GM12878 (cell line): ENCODE measurements at regions not wholly inside any gene's neighbourhood (a gene's known extent, or its start where the extent isn't known, plus 50 kb on each side); places are given as distances from the start of the nearest gene placed in this dataset.

Experiments
- ATAC-seq: fragments of 200-7000 bp; cut with Tn5 transposase; 3 replicates; pipeline ENCODE4 v1.9.1; 2020; ENCODE audit warnings: mild to moderate bottlenecking, moderate library complexity
- BruUV-seq: library from RNA; stranded (reverse); fragments of 400-500 nt; replicated peaks from 2 replicates; lab custom pipeline; 2021; lab: Mats Ljungman, UMichigan
- CTCF ChIA-PET: fragments of 300-600 bp; sonication (Branson Sonifier 250); formaldehyde crosslinking; extraction: SDS; loops from one replicate; lab custom pipeline; 2021; ENCODE audit warnings: inconsistent platforms; lab: Yijun Ruan, JAX
- POLR2A ChIA-PET: fragments of 350-600 bp; formaldehyde crosslinking; extraction: SDS; loops from one replicate; lab custom pipeline; 2021; ENCODE audit warnings: inconsistent platforms; lab: Charles Lee
- RAD21 ChIA-PET: fragments of 300-600 bp; sonication (Branson Sonifier 250); formaldehyde crosslinking; loops from one replicate; lab custom pipeline; 2023; ENCODE audit warnings: antibody characterized with exemption; ENCODE audit not compliant: unreplicated experiment; lab: Charles Lee
- SMC1A ChIA-PET: fragments of 300-600 bp; sonication (Branson Sonifier 250); formaldehyde crosslinking; loops from one replicate; lab custom pipeline; 2023; ENCODE audit not compliant: unreplicated experiment, uncharacterized antibody; lab: Charles Lee
- DNase-seq: peaks from one replicate; pipeline ENCODE4 v3.0.0-alpha.2; 2011; ENCODE audit warnings: low read depth, low spot score
- FAIRE-seq: peaks from 3 replicates; lab custom pipeline; 2011; peaks lifted over from hg19 to GRCh38; lab: Jason Lieb, UNC
- H2AFZ ChIP-seq: 2 replicates; pipeline ENCODE4 v1.6.0; 2011; ENCODE audit warnings: low read depth, low read length, control low read depth; ENCODE audit not compliant: control insufficient read depth
- H3K27ac ChIP-seq: 2 replicates; pipeline ENCODE4 v1.5.1; 2011; ENCODE audit warnings: control low read depth; ENCODE audit not compliant: control insufficient read depth, insufficient read depth
- H3K27me3 ChIP-seq, 2 experiments: replicated peaks in 1 of 2; 2 replicates each; pipeline versions ENCODE4 v1.6.0 to v1.6.1; 2011; ENCODE audit warnings: low read length in 1 of 2; ENCODE audit not compliant: control insufficient read depth in 2 of 2, insufficient read depth in 2 of 2
- H3K36me3 ChIP-seq, 2 experiments: 2 replicates each; pipeline ENCODE4 v1.5.1; 2011; ENCODE audit warnings: low read length in 1 of 2; ENCODE audit not compliant: control insufficient read depth in 2 of 2, insufficient read depth in 2 of 2
- H3K4me1 ChIP-seq: 2 replicates; pipeline ENCODE4 v1.6.1; 2011; ENCODE audit warnings: mild to moderate bottlenecking, low read length, moderate library complexity, mixed read lengths; ENCODE audit not compliant: control insufficient read depth, insufficient read depth
- H3K4me2 ChIP-seq: 2 replicates; pipeline ENCODE4 v1.6.0; 2011; ENCODE audit warnings: control low read depth; ENCODE audit not compliant: control insufficient read depth, insufficient read depth
- H3K4me3 ChIP-seq: fragments of 200-600 bp; sonication (generic); 2 replicates; pipeline ENCODE4 v1.5.1; 2016
- H3K79me2 ChIP-seq: 2 replicates; pipeline ENCODE4 v1.6.0; 2011; ENCODE audit warnings: low read length; ENCODE audit not compliant: control insufficient read depth, insufficient read depth
- H3K9ac ChIP-seq: 2 replicates; pipeline ENCODE4 v1.8.0; 2011; ENCODE audit warnings: low read length, control low read depth, mixed read lengths; ENCODE audit not compliant: control insufficient read depth, insufficient read depth
- H3K9me3 ChIP-seq: replicated peaks from 3 replicates; pipeline ENCODE4 v1.5.1; 2011; ENCODE audit warnings: mild to moderate bottlenecking, low read length; ENCODE audit not compliant: control insufficient read depth, insufficient read depth
- H4K20me1 ChIP-seq: 2 replicates; pipeline ENCODE4 v1.6.0; 2011; ENCODE audit not compliant: control insufficient read depth, insufficient read depth
- BMI1 ChIP-seq: fragments of 450-650 bp; IDR thresholded peaks from 2 replicates; pipeline ENCODE4 v1.6.1; 2016; ENCODE audit warnings: mild to moderate bottlenecking, moderate library complexity, borderline replicate concordance
- BRCA1 ChIP-seq: IDR thresholded peaks from 2 replicates; pipeline ENCODE4 v1.6.1; 2011; ENCODE audit warnings: low read depth, low read length, improper control_type of control experiment
- GABPA ChIP-seq: IDR thresholded peaks from 2 replicates; pipeline ENCODE4 v1.6.1; 2014; ENCODE audit warnings: antibody characterized with exemption, low read depth, mild to moderate bottlenecking, inconsistent platforms
- HCFC1 ChIP-seq: fragments of 150-350 bp; IDR thresholded peaks from 2 replicates; pipeline ENCODE4 v1.6.1; 2014; ENCODE audit warnings: low read length
- HDGF ChIP-seq: fragments of 450-650 bp; IDR thresholded peaks from 2 replicates; pipeline ENCODE4 v1.6.1; 2016; ENCODE audit warnings: antibody characterized with exemption
- IKZF2 ChIP-seq, 2 experiments: fragments of 450-650 bp; IDR thresholded peaks; 2 replicates each; pipeline ENCODE4 v1.6.1; 2017; ENCODE audit warnings: mild to moderate bottlenecking in 2 of 2, moderate library complexity in 2 of 2
- JUNB ChIP-seq: IDR thresholded peaks from 2 replicates; pipeline ENCODE4 v1.6.1; 2016; ENCODE audit warnings: antibody characterized with exemption, mild to moderate bottlenecking
- KDM1A ChIP-seq: fragments of 200-600 bp; sonication (generic); IDR thresholded peaks from 2 replicates; pipeline ENCODE4 v1.6.1; 2016; ENCODE audit warnings: borderline replicate concordance
- MYB ChIP-seq: fragments of 150-350 bp; IDR thresholded peaks from 2 replicates; pipeline ENCODE4 v1.6.1; 2014; ENCODE audit warnings: mild to moderate bottlenecking, low read depth, low read length, borderline replicate concordance
- NBN ChIP-seq: fragments of 450-650 bp; IDR thresholded peaks from 2 replicates; pipeline ENCODE4 v1.6.1; 2016
- NFXL1 ChIP-seq: fragments of 450-650 bp; IDR thresholded peaks from 2 replicates; pipeline ENCODE4 v1.6.1; 2017; ENCODE audit warnings: antibody characterized with exemption, mild to moderate bottlenecking, borderline replicate concordance
- POLR2AphosphoS5 ChIP-seq: IDR thresholded peaks from 2 replicates; pipeline ENCODE4 v1.6.1; 2011; ENCODE audit warnings: mild to moderate bottlenecking, low read length, inconsistent platforms
- SREBF2 ChIP-seq: IDR thresholded peaks from 2 replicates; pipeline ENCODE4 v1.6.1; 2012; ENCODE audit warnings: mild to moderate bottlenecking, low read length
- ZBED1 ChIP-seq: IDR thresholded peaks from 2 replicates; pipeline ENCODE4 v1.6.1; 2016; ENCODE audit warnings: borderline replicate concordance
- ZBTB33 ChIP-seq: fragments of 450-650 bp; IDR thresholded peaks from 2 replicates; pipeline ENCODE4 v1.6.1; 2017; ENCODE audit warnings: mild to moderate bottlenecking
- WGBS: methylation state at CpG from one replicate; pipeline ENCODE4 v1.1.6; 2016; ENCODE audit warnings: low lambda C conversion rate; ENCODE audit not compliant: insufficient replicate concordance, insufficient coverage; ENCODE audit errors: missing lambda C conversion rate; 5-methylcytosine and 5-hydroxymethylcytosine counted together
- in situ Hi-C: fragments of 300-500 bp; cut with MboI; formaldehyde crosslinking; loops from 9 replicates; pipeline ENCODE4 v1.14.3; 2018; ENCODE audit warnings: mixed read lengths
- intact Hi-C: fragments of 100-400 bp; cut with micrococcal nuclease; formaldehyde crosslinking; loops from one replicate; pipeline ENCODE4 v1.14.2; 2022; ENCODE audit not compliant: unreplicated experiment
- TF ChIP-seq, protein P1 (sequence below): fragments of 450-650 bp; formaldehyde crosslinking; IDR thresholded peaks from 2 replicates; pipeline ENCODE4 v1.5.0; 2022; ENCODE audit warnings: mild to moderate bottlenecking, missing genetic modification characterization

DNA sequence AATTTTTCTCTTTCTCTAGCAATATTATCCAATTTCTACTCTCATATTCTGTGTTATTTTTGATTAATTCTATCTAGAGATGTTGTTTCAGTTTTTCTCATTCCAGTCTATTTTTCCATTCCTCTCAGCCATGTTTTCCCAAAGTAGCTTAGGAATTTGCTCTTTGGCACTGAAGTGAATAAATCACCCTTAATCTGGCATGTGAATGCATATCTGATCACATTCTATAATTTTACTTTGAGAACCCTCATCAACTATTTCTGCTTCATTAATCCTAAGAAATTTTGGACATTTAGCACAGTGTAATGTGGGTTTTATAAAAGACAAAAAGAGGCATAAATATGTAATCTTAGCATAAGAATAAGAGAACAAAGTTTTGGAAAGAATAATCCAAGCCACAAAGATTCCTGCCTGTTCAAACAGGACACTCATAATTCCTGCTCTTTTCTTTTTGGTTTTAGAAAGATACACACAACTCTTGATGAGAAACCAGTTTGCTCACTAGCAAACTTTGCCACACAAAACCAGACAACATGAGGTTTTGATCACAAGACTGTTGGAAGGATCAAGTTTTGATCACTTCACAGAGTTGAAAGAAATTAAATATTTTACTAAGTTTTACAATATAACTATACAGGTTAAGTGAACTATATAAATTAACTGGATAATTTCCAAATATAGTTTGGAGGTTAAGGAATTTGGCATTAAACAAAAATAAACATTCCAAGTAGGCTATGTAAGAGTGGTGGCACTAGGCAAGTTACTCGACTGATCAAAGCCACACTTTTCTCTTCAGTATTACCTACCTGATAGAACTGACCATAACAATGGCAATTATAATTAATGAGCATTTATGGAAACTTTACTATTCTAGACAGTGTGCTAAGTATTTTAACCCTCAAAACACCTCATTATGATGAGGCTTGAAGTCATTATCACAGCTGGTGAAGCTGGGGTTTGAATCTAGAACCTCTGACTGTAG is 226.6 kb upstream of the TMTC1 start (continued):
- no peak for TF ChIP-seq MYB
- no peak for TF ChIP-seq NFXL1

- Histone ChIP-seq H3K79me2 (no peaks in the 10 kb centered on the region), H3K4me2 (no peak overlapping the region), H4K20me1 (no peaks in the 10 kb centered on the region), H2AFZ (no peak overlapping the region), H3K9me3 (no peaks in the 10 kb centered on the region), H3K9ac (no peak overlapping the region), H3K36me3 (no peaks in the 10 kb centered on the region), H3K4me3 (no peak overlapping the region), H3K27me3 (no peaks in the 10 kb centered on the region), H3K27ac (no peak overlapping the region), H3K4me1 (no peaks in the 10 kb centered on the region)
- in situ Hi-C loops (no loop called here), intact Hi-C loops (no loop called here)
- ChIA-PET CTCF (no interaction called here), RAD21 (no interaction called here), POLR2A (no interaction called here), SMC1A (no interaction called here)
- FAIRE-seq (no peak), DNase-seq (no peak), ATAC-seq (no peak)
- no TSS peak for BruUV-seq
- WGBS, result 8% methylated on average over 1 of the region's 1 CpG
- TF ChIP-seq ZBTB33, result no peak
- no peak for TF ChIP-seq JUNB
- no peak for TF ChIP-seq GABPA
- no peak for TF ChIP-seq BMI1
- no peak for TF ChIP-seq BRCA1
- TF ChIP-seq SREBF2, result no peak
- TF ChIP-seq IKZF2 (IDR thresholded peaks at IDR 0.05), result no peak
- TF ChIP-seq HCFC1, result no peak
- TF ChIP-seq, protein P1, sequence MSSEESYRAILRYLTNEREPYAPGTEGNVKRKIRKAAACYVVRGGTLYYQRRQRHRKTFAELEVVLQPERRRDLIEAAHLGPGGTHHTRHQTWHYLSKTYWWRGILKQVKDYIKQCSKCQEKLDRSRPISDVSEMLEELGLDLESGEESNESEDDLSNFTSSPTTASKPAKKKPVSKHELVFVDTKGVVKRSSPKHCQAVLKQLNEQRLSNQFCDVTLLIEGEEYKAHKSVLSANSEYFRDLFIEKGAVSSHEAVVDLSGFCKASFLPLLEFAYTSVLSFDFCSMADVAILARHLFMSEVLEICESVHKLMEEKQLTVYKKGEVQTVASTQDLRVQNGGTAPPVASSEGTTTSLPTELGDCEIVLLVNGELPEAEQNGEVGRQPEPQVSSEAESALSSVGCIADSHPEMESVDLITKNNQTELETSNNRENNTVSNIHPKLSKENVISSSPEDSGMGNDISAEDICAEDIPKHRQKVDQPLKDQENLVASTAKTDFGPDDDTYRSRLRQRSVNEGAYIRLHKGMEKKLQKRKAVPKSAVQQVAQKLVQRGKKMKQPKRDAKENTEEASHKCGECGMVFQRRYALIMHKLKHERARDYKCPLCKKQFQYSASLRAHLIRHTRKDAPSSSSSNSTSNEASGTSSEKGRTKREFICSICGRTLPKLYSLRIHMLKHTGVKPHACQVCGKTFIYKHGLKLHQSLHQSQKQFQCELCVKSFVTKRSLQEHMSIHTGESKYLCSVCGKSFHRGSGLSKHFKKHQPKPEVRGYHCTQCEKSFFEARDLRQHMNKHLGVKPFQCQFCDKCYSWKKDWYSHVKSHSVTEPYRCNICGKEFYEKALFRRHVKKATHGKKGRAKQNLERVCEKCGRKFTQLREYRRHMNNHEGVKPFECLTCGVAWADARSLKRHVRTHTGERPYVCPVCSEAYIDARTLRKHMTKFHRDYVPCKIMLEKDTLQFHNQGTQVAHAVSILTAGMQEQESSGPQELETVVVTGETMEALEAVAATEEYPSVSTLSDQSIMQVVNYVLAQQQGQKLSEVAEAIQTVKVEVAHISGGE (CRISPR knock-in tag), result no peak
- no peak for TF ChIP-seq ZBED1
- TF ChIP-seq KDM1A, result no peak
- TF ChIP-seq HDGF, result no peak
- TF ChIP-seq POLR2AphosphoS5, result no peak
- TF ChIP-seq NBN, result no peak
Measured at GRCh38 chr12:30006021-30006420, 222.3 kb upstream of the TMTC1 start.
